HTR-8/SVneo (cell line): ENCODE measurements at regions not wholly inside any gene's neighbourhood (a gene's known extent, or its start where the extent isn't known, plus 50 kb on each side); places are given as distances from the start of the nearest gene placed in this dataset.

Experiments
- DNase-seq: peaks from one replicate; pipeline ENCODE4 v3.0.0; 2011; ENCODE audit warnings: low spot score, mixed read lengths; ENCODE audit not compliant: insufficient read length
- FAIRE-seq: peaks from 2 replicates; lab custom pipeline; 2011; peaks lifted over from hg19 to GRCh38; lab: Jason Lieb, UNC

DNA sequence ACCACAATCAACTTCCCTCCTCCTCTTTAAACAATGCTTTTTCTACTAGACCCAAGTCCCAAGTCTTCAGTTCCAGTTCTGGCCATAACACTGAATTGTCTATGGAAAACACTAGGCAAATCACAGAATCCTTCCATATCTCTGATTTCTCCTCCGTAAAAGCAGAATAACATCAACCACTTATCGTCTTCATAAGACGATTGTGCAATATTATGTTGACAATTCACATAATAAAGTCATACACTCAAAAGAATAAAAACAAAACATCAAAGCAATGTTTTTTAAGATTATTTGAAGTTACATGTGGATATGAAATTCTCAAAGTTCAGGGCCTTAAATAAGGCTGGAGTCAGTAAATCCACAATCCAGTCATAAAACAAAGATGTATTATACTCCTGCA, 84.4 kb downstream of the MTERF1 start:
- no peak for DNase-seq
- no peak for FAIRE-seq

DNA sequence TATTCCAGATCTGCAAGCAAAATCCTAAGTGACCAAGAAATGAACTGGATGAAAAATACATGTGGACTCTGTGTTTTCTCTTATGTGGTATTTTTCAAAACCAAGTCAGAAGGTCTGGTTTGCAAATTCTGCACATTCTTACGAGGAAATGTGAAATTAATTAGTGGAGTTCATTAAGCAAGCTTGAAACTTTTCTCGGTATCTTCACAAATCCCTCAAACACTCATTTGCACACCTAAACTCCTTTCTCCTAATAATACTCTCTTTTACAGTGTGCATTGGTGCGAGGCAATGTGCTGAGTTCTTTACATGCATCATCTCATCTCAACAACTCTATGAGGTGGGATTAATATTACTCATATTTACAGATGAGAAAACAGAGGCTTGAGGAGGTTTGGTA, 82.1 kb downstream of the MTERF1 start:
- no peak for DNase-seq
- no peak for FAIRE-seq

GRCh38 chr7:91800389-91800788, 80.1 kb downstream of the MTERF1 start:
- no peak for DNase-seq
- no peak for FAIRE-seq

DNA sequence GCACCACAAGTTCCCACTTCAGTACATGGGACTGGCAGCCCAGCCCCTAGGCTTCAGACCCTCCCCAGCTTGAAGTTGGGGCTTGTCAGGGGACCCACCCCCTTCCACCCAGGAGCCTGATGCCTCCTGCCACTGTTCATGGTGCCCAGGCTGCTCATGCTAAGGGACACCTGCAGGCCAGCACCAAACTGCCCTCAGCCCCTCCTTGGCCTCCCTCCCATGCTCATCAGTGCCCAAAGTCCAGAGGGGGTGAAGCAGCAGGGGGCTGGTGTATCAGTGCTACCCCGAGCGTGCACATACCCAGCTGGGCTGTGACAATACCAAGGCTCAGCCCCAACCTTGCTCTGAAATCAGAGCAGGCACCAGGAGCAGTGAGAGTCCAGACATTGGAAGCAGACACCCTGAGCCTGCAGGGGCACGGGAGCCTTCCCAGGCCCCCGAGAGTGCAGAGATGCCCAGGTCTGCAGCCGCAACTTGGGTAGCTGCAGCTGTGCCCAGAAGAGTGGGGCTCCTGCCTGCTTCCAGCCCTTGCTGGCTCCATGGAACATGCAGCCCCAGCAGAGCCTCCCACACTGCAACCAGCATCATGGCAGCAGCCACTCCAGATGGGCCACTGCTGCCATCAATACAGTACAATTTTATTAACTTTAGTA, 79.0 kb downstream of the MTERF1 start:
- FAIRE-seq (no peak), DNase-seq (no peak)

DNA sequence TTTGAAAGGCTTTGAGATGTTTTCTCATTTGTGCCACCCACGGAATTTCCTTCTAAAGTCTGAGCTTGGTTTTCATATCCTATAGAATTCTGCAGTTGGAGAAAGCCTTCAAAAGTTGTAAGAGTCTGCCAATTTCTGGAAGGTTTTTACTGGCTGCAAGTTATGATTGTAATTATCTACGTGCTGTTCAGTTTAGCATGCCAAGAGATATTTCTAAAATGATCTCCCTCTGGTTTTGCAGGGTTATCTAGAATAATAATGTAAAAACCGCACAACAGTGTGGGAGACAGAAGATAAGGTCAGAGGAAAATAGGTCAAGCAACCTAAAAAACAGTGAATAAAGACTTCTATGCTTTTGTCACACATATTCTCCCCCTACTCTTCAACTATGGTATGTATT, 69.3 kb downstream of the MTERF1 start:
- FAIRE-seq: no peak
- no peak for DNase-seq

GRCh38 chr7:91811641-91812040, 68.9 kb downstream of the MTERF1 start:
- DNase-seq (no peak), FAIRE-seq (no peak)

GRCh38 chr7:91812388-91812787, 68.1 kb downstream of the MTERF1 start:
- DNase-seq: no peak
- no peak for FAIRE-seq

- DNase-seq (no peak), FAIRE-seq (no peak)
Measured at GRCh38 chr7:91814189-91814588, 66.3 kb downstream of the MTERF1 start.
